Activated CD4-positive, alpha-beta T cell treated with anti-CD3 and anti-CD28 coated beads for 24 hours (primary cell): ENCODE measurements at regions not wholly inside any gene's neighbourhood (a gene's known extent, or its start where the extent isn't known, plus 50 kb on each side); places are given as distances from the start of the nearest gene placed in this dataset.

Experiments
- DNase-seq, 2 donors: peaks; one replicate each; pipeline ENCODE4 v3.0.0-alpha.2; 2020; ENCODE audit warnings: low read depth in 2 of 2

GRCh38 chr6:164166515-164166914, 752.0 kb downstream of the QKI start:
- no peak for DNase-seq

- DNase-seq = no peak
Observed at GRCh38 chr6:164164876-164165275, 750.4 kb downstream of the QKI start.

DNA sequence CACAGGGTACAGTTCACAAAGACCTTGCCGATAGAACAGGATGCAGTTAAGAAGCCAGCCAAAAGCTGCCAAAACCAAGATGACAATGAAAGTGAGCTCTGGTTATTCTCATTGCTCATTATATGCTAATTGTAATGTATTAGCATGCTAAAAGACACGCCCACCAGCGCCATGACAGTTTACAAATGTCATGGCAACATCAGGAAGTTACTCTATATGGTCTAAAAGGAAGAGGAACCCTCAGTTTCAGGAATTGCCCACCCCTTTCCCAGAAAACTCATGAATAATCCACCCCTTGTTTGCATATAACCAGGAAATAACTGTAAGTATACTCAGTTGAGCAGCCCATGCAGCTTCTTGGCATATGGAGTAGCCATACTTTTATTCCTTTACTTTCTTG, 748.7 kb downstream of the QKI start:
- DNase-seq = no peak

GRCh38 chr6:164159061-164159460, 744.5 kb downstream of the QKI start:
- no peak for DNase-seq

GRCh38 chr6:164154588-164154987, 740.1 kb downstream of the QKI start:
- no peak for DNase-seq

DNA sequence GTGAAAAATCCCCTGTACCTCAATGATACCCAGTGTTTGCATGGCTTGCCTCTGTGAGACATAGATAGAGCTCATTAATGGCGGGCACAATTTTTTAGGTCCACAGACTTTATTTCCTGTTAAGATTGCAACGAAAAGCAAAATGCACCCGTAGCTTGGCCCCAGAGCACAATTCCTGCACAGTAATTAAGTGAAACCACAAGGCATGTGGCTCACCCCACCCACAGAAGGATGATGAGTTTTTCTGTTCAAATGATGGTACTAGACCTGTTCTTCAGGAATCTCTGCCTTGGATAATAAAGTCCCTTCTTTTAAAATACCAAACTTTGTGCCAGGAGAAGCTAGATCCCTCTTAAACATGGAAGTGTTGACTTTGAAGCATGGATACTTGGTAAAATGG, 738.1 kb downstream of the QKI start:
- DNase-seq = no peak

- DNase-seq = no peak
Observed at GRCh38 chr6:164151161-164152120, 736.9 kb downstream of the QKI start.

DNA sequence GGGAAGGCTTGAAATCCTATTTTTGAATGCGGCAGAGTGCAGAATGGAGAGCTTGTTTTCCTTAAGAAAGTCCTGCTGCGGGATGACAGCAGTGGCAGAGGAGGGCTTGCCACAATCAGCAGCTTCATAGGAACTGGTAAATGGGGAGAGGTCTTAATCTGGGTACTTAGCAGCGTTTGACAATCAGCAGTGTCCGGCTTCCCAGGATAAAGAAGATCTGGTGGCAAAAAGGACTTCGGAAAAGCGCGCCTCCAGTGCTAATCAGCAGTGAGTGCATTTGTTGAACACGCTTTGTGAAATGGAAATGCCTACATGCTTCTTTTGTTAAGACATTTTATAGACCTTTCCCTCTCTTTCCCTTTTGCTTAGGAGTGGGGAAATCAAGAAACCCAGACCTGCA, 735.7 kb downstream of the QKI start:
- DNase-seq = no peak

DNA sequence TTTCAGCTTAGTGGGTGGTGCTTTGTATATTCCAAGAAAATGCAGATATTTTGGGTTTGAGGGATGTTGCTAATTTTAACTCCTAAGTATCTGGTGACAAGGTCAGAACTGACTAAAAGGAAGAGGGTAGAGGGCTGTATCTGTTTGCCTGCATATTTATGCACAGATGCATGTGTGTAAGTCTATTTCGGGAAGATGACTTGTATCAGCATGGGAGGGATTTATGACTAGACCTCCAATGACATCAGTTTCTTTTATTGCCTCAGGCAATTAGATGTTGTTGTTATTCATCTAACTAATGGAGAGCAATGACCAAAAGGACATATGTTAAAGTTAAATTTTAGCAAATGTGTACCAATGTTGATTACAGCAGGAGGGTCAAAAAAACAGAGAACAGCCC, 734.3 kb downstream of the QKI start:
- DNase-seq = no peak

- DNase-seq = no peak
Observed at GRCh38 chr6:164144316-164144715, 729.8 kb downstream of the QKI start.

DNA sequence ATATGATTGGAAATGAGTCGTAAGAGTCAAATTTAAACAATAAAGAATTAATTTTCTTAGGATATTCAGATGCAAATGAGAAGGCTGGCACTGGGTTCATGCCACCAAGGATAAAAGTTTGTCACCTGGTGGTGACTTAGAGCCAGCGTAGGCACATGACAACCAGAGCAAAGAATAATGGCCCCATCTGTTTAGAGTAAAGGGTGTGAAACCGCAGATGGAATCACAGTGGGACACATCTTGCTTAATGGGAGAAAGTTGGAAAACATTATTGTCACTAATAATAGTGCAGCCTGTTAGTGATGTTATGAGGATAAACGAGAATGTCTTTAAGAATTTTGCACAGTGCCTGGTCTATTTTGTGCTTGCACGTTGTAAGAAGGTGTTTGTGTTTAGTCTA, 727.8 kb downstream of the QKI start:
- no peak for DNase-seq

GRCh38 chr6:164135511-164136132, 721.1 kb downstream of the QKI start:
- DNase-seq = no peak

- no peak for DNase-seq
Observed at GRCh38 chr6:164133095-164133494, 718.6 kb downstream of the QKI start.

DNA sequence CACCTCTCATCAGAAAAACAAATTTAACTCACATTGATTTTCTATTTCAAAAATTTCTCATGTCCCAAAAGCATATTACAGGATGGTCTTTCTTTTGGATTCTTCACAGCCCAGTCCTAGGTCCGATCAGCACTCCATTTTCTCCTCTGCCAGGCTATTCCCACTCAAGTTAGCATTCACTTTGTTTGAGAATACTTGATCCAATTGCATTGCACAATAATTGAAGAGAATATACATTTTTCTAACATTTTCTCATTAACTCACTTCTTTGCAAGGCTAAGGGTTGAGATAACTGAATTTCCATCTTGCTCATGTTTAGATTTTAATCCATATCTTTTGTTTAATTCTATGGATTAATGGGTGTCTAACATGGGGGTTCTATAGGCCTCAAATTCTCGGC, 716.1 kb downstream of the QKI start:
- no peak for DNase-seq

GRCh38 chr6:164130151-164130550, 715.6 kb downstream of the QKI start:
- no peak for DNase-seq

DNA sequence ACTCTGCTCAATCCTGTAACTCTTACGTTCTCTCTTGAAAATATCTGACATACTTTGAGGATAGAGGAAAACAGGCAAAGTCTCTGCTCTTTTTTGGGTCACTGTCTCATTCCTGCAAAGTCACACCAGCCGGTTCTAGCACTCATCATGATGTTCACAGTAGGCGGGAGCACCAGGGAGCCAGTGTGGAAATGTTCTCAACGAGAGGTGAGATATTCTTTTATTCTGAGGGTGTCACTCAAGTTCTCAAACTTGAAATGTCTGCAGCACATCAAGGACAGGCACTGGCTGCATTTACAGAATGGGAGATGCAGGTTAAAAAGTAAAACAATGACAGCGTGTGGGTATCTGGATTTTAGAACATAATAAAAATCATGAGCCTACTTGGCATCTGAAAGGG, 714.7 kb downstream of the QKI start:
- no peak for DNase-seq

GRCh38 chr6:164128101-164128500, 713.6 kb downstream of the QKI start:
- DNase-seq = no peak

- no peak for DNase-seq
Observed at GRCh38 chr6:164124986-164125385, 710.5 kb downstream of the QKI start.

- no peak for DNase-seq
Observed at GRCh38 chr6:164124473-164124872, 710.0 kb downstream of the QKI start.

GRCh38 chr6:164122109-164122508, 707.6 kb downstream of the QKI start:
- no peak for DNase-seq

DNA sequence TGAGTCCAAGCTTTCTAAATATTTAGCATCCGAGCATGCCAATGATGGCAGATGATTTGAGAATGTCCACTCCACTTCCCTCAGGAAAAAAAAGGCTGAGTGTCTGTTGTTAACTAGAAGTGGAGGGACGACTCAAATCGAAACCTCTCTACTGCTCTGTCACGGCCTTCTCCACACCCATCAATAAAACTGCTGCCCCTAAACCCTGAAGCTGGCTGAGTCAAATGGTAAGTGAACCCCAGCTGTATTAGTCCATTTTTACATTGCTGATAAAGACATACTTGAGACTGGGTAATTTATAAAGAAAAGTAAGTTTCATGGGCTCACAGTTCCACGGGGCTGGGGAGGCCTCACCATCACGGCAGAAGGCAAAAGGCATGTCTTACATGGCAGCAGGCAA, 707.0 kb downstream of the QKI start:
- DNase-seq = no peak

DNA sequence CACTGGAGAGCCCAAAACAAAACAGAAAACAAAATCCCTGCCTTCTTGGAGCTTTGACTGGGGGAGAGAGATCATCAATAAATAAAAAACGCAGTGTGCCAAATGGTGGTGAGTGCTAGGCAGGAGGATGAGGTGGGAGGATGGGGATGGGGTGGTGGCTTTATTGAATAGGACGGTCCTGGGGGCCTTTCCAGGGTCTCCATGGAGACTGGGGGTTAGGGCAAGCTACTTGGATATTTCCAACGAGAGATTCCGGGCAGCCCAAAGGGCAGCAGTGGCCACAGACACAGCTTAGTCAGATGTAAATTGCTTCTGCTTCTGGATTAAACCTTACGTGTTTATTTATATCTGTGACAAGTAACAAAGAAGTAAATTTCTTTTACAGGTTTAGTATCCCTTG, 700.1 kb downstream of the QKI start:
- DNase-seq = no peak

DNA sequence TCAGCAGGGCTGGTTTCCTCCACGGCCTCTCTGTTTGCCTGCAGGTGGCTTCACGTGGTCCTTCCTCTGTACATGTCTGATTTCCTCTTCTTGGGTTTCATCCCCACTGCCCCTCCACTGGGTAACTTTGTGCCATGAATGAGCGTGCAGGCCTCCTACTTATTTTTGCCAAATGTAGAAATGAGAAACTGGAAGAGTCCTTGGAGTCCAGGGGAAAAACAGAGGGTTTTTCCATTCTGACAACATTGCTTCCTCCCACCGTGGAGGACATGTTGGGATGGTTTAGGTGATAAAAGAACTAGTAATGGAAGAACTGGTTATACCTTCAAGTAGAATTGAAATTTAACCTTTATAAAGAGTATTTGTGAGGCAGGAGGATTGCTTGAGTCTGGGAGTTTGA, 699.5 kb downstream of the QKI start:
- no peak for DNase-seq
